ENCODE measurements at regions not wholly inside any gene's neighbourhood (a gene's known extent, or its start where the extent isn't known, plus 50 kb on each side); places are given as distances from the start of the nearest gene placed in this dataset.

DNA sequence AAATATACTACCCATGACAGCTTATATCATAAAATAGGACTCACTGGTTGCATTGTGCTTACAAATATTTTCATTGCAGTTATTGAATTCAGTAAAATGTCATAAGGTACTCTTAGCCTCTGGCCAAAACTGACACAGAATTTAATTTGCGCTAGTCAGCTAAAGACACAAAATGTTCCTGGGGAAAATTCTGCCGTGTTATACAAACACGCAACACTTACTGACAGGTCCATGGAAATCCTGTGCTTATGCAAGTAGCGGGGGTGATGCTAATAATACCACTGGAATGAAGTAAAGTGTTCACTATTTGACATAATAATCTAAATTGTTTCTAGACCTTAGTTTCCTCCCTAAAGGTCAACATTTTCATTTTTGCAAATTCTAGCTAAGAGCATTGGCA lies 354.4 kb upstream of the RSPO3 start:
- DNase-seq = no peak

GRCh38 chr6:126764671-126765070 lies 353.8 kb upstream of the RSPO3 start:
- no peak for DNase-seq

DNA sequence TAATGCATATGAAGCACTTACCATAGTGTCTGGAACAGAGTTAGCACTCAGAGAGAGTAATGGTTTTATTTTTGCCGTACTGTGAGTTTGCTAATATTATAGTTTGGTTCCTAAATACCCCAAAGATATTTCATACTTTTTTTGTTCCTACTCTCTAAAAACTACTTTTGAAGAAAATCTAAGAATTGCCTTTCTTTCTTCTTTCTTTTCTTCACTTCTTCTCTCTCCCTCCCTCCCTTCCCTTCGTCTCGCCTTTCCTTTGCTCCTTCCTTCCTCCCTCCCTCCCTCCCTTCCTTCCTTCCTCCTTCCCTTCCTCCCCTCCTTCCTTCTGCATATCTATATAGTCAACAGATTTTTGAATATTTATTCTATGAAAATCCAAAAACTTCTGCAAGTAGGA lies 351.7 kb upstream of the RSPO3 start:
- DNase-seq = no peak

DNA sequence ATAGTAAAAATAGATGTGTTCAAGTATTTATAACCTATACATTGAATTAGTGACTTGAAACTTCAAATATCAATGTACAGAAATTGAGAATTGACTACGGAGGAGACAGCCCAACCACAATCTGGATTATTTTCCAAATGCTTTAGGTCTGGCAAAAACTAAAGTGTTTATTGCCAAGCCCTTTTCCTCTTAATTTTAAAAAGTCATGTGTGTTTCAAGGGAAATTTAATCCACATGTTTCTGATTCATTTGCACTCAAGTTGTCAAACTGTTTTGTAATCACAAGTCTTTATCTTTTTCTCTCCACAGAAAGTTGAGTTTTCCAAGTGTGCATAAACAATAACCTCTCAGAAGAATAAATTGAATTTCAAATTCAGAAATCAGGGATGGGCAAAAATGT lies 350.8 kb upstream of the RSPO3 start:
- DNase-seq = no peak

- no peak for DNase-seq
These were observed 348.3 kb upstream of the RSPO3 start for GRCh38 chr6:126770176-126770575.

GRCh38 chr6:126773112-126773805 lies 345.2 kb upstream of the RSPO3 start:
- no peak for DNase-seq

GRCh38 chr6:126779331-126779730 lies 339.1 kb upstream of the RSPO3 start:
- no peak for DNase-seq

- DNase-seq = no peak
These were observed 336.9 kb upstream of the RSPO3 start for GRCh38 chr6:126781582-126781981.

DNA sequence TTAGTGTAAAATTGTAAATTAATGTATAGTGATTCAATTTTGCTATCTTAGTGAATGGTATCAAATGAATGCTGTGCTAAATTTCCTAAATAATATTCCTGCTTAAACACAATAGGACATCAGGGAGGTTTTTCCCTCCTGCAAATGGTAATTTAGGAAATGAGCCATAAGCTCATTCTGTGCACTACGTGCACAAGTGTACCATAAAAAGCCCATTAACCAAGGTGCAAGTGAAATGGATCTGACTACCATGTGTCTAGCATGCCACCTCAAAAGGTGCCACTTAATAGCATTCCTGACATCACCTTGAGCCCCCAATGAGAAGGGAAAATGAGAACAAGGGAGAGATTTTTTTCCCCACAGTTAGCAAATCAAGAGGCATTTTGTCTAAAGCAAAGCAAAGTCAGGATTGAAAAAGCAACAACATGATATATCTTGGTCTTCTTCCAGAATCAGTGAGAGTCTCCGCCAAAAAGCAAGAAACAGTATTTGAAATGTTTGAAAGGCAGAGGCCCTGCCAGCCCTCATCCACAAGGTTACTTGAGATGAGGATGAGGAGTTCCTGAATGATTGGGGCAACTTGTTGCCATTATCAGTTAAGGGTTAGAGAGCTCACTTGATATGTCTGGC lies 334.2 kb upstream of the RSPO3 start:
- no peak for DNase-seq

- no peak for DNase-seq
These were observed 332.2 kb upstream of the RSPO3 start for GRCh38 chr6:126786262-126786661.

- DNase-seq = no peak
These were observed 330.8 kb upstream of the RSPO3 start for GRCh38 chr6:126787635-126788034.

GRCh38 chr6:126788861-126789365 lies 329.6 kb upstream of the RSPO3 start:
- no peak for DNase-seq

- DNase-seq = no peak
These were observed 326.0 kb upstream of the RSPO3 start for GRCh38 chr6:126792340-126793085.

- no peak for DNase-seq
These were observed 323.3 kb upstream of the RSPO3 start for GRCh38 chr6:126795161-126795560.

- no peak for DNase-seq
These were observed 320.5 kb upstream of the RSPO3 start for GRCh38 chr6:126797981-126798380.

GRCh38 chr6:126803769-126804168 lies 314.7 kb upstream of the RSPO3 start:
- DNase-seq = no peak

- peak; percentile 65 to 67 for DNase-seq
These were observed 314.0 kb upstream of the RSPO3 start for GRCh38 chr6:126804332-126805064.

DNA sequence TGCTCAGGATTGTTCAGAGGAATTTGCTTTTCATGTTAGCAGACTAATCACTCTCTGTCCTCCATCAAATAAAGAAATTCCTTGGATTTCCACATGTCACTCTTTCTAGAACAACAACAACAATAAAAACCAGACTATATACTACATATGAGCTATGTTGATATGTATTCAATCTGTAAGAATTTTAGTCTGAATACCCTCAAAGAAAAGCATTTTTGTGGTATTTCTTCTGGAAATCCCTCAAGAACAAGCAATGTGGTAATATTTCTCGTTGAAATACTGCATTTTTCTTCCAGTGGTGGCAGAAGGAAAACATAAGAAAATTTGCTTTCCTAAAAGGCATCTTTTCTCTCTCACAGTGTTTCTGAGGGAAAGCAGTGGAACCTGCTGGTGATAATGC lies 312.6 kb upstream of the RSPO3 start:
- DNase-seq = no peak

GRCh38 chr6:126807876-126808275 lies 310.6 kb upstream of the RSPO3 start:
- no peak for DNase-seq

DNA sequence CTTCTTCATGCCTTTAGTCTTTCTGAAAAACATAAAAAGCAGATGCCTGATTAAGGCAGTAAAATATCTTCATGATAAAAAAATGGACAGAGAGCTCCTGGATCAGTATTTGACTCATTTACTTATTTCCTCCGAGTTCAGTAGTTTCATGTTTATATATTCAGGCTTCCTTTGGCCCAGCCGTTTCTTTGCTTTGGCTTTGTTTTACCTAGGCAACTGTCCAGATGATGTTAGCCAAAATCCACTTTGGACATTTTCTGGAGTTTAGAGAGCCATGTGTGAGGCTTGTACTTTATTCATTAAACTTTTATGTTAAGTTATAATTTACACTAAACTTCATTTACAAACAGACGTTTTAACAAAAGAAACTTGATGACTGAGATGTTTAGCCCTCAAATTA lies 307.1 kb upstream of the RSPO3 start:
- DNase-seq = no peak

GRCh38 chr6:126812010-126812409 lies 306.5 kb upstream of the RSPO3 start:
- DNase-seq = no peak

GRCh38 chr6:126812651-126813050 lies 305.8 kb upstream of the RSPO3 start:
- peak in 1 of 2 experiments; percentile 3 for DNase-seq

- DNase-seq = no peak
These were observed 297.8 kb upstream of the RSPO3 start for GRCh38 chr6:126820634-126821033.
